SKM-1 (cell line): ENCODE measurements at regions not wholly inside any gene's neighbourhood (a gene's known extent, or its start where the extent isn't known, plus 50 kb on each side); places are given as distances from the start of the nearest gene placed in this dataset.

Source experiments
- DNase-seq: peaks from one replicate; lab custom pipeline; 2025; ENCODE audit not compliant: unreplicated experiment; lab: John Stamatoyannopoulos, UW

GRCh38 chr11:45448561-45448960 lies 162.4 kb upstream of the SYT13 start:
- no peak for DNase-seq

- DNase-seq: no peak
Observed at GRCh38 chr11:45446998-45447397, 160.9 kb upstream of the SYT13 start.

- no peak for DNase-seq
Observed at GRCh38 chr11:45446434-45446833, 160.3 kb upstream of the SYT13 start.

- DNase-seq: no peak
Observed at GRCh38 chr11:45444796-45445195, 158.7 kb upstream of the SYT13 start.

GRCh38 chr11:45440111-45440510 lies 154.0 kb upstream of the SYT13 start:
- no peak for DNase-seq

- no peak for DNase-seq
Observed at GRCh38 chr11:45436966-45437365, 150.8 kb upstream of the SYT13 start.

- DNase-seq: no peak
Observed at GRCh38 chr11:45436118-45436517, 150.0 kb upstream of the SYT13 start.

GRCh38 chr11:45435706-45436105 lies 149.6 kb upstream of the SYT13 start:
- no peak for DNase-seq

- no peak for DNase-seq
Observed at GRCh38 chr11:45432910-45433309, 146.8 kb upstream of the SYT13 start.

GRCh38 chr11:45432100-45432499 lies 146.0 kb upstream of the SYT13 start:
- no peak for DNase-seq

GRCh38 chr11:45431046-45432018 lies 145.2 kb upstream of the SYT13 start:
- DNase-seq: no peak

GRCh38 chr11:45430361-45430760 lies 144.2 kb upstream of the SYT13 start:
- DNase-seq: no peak

GRCh38 chr11:45429719-45430118 lies 143.6 kb upstream of the SYT13 start:
- DNase-seq: no peak

GRCh38 chr11:45428541-45429230 lies 142.5 kb upstream of the SYT13 start:
- no peak for DNase-seq

GRCh38 chr11:45428116-45428515 lies 142.0 kb upstream of the SYT13 start:
- no peak for DNase-seq

GRCh38 chr11:45424411-45425180 lies 138.5 kb upstream of the SYT13 start:
- no peak for DNase-seq

GRCh38 chr11:45423475-45424120 lies 137.5 kb upstream of the SYT13 start:
- no peak for DNase-seq

- no peak for DNase-seq
Observed at GRCh38 chr11:45423036-45423435, 136.9 kb upstream of the SYT13 start.

- DNase-seq: no peak
Observed at GRCh38 chr11:45414088-45414487, 127.9 kb upstream of the SYT13 start.

- DNase-seq: no peak
Observed at GRCh38 chr11:45413156-45413858, 127.2 kb upstream of the SYT13 start.
